T follicular helper cell (primary cell): ENCODE measurements at regions not wholly inside any gene's neighbourhood (a gene's known extent, or its start where the extent isn't known, plus 50 kb on each side); places are given as distances from the start of the nearest gene placed in this dataset.

Experiments
- DNase-seq: peaks from one replicate; pipeline ENCODE4 v3.0.0-alpha.2; 2020; ENCODE audit warnings: low read depth

- DNase-seq: no peak
These were observed 66.4 kb upstream of the GALNT2 start for GRCh38 chr1:230000493-230001184.

DNA sequence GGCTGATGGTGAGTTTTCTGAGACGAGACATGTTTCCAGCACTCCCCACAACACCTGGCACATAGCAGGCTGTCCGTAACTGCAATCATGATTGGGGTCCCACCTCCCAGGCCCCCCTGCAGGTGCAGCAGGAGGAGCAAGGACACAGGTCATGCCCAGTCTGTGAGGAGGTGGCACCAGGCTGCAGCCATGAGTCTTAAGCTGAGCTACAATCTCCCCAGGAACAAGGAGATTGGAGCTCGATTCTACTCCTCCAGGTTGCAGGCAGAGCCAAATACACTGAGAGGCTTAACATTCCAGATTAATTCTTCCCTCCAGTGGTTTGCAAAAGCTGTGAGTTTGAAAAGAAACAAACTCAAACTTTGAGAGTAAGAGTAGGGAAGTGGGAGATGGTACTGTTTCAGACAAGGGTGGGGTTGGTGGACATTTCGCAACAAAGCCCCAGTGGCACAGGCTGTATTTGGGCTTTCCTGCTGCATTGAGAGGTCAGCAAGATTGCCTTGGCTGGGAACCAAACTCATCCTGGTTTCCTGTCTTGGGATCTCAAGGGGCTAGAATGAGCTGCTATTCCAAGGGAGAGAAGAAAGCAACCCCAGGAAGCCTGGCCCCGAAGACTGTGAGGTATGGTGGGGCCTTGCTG is 64.8 kb upstream of the GALNT2 start:
- no peak for DNase-seq

DNA sequence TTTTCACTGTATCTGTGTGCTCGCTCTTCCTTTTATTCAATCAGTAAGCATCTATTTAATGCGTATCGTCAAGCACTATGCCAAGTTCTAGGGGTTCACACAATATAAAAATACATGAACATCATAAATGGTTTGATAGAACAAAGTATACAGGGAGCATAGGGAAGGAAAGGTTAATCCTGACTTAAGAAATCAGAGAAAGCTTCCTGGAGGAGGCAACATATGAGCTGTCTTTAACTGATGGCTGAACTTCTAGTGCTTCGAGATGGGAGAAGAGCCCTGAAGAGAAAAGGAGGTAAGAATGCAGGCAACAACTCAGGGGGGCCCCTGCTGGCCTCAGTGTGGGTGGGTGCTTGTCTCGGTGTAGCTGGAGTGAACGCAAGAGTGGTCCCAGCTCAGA is 63.6 kb upstream of the GALNT2 start:
- DNase-seq: no peak

GRCh38 chr1:230005040-230005439 is 62.0 kb upstream of the GALNT2 start:
- no peak for DNase-seq

DNA sequence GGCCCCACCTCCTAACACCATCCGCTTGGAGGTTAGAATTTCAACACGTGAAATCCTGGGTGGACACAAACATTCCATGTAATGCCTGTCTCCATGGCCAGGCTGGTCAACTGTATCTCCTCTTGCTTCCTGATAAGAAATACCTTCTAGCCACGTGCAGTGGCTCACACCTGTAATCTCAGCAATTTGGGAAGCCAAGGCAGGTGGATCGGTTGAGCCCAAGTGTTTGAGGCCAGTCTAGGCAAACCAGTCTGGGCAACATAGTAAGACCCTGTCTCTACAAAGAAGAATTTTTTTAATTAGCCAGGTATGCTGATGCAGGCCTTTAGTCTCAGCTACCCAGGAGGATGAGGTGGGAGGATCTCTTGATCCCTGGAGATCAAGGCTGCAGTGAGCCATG is 58.3 kb upstream of the GALNT2 start:
- no peak for DNase-seq

DNA sequence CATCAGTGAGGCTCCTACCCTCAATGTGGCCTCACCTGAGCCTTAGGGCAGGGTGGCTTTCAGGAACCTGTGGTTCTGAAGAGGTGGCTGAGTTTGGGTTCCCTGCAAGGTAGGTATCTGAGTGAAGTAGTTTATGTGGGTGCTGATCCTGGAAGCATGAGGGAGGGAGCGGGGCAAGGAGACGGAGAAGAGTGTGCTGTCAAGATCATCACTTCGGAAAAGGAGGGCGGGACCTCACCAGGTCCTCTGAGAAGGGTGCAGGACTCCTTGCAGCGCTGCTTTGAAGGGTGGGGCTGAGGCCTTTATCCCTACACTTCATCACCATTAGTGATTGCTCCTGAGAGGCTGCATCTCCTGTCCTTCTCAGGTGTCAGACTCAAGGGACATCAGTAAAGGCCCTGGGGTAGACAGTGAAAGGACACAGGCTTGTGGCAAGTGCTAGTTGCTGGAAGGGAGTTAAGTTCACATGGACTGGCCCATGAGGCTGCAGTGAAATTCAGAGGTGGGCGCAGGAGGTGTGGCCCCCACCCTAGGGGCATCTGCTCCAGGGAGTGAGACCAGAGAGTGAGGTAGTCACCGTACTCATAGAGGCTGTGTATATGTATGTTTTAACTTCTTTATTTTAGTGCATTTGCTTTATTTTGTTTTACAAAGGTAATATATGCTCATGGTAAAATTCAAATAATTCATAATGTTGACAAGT is 57.3 kb upstream of the GALNT2 start:
- no peak for DNase-seq

DNA sequence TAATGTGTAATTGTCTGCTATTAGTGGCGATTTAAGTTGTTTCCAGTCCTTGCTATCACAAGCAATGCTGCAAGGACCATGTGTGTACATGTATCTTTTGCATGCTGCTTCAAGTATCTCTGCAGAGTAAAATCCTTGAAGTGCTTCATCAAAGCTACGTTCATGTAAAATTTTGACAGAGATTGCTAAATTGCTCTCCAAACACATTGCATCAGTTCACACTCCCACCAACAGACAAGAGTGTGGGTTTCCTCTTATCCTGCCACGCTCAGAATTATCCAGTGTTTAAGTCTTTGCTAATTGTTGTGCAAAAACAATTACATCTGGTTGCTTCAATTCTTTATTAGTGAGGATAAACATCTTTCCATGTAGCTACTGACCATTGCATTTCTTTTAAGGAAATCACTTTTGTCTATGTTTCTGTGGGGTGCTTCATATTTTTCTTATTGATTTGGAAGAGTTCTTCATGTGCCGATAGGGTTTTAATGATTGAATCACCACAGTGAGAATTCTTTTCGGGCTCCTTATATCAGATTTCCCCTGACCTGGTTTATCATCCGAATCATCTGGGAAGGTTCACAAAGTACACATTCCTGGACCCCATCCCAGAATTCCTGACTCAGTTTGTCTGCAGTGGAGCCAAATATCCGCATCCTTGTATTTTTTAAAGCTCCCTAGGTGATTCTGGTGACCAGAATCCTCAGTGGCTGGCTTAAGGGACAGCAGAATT is 56.3 kb upstream of the GALNT2 start:
- DNase-seq: no peak

- no peak for DNase-seq
These were observed 55.5 kb upstream of the GALNT2 start for GRCh38 chr1:230011333-230012092.

DNA sequence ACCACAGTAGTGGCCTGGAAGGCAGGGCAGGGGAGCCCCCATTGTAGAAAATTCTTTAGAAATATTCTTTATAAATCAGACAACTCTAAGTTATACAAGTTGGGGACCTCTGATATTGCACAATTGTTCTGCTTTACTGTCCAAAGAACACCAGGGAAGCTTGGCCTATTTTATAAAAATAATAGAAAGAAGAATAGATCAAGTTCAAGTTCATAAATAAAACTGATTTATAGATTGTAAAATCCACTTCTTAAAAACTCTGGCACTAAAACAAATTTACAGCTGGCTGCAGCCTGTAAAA is 55.0 kb upstream of the GALNT2 start:
- no peak for DNase-seq

GRCh38 chr1:230012741-230013140 is 54.3 kb upstream of the GALNT2 start:
- DNase-seq: no peak

DNA sequence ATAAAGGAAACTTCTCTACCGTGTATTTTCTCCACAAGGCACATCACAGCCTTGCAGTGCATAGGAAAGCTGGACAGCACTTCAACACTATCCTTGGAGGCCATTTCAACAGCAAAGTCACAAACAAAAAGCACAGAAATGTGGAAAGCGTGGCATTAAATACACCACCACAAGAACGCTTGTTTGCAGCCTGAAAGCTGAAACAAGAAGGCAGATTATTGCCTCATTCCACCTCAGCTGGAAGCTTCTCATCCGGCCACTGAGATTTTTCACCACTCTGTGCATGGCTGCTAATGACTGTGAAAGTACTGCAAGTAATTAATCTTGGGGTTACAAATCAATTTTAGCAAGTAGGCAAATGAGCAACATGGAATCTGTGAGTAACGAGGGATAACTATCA is 50.9 kb upstream of the GALNT2 start:
- DNase-seq: no peak
